ENCODE measurements at regions not wholly inside any gene's neighbourhood (a gene's known extent, or its start where the extent isn't known, plus 50 kb on each side); places are given as distances from the start of the nearest gene placed in this dataset.
A peak's percentile ranks its signal among the peaks of the same experiment; 100 is the strongest.
"Not testable (repeated sequence)": the region's sequence is repeated elsewhere in the genome, so short reads cannot be mapped to it uniquely, and the experiment has no call there.

- not testable (repeated sequence) for H4K91ac ChIP-seq (ENCODE audit: low read depth, low read length); H3K36me3 ChIP-seq (ENCODE audit: control insufficient read depth in 1 of 2, insufficient read depth in 2 of 2, low read length in 2 of 2); H4K8ac ChIP-seq (ENCODE audit: low read depth, low read length); H2BK12ac ChIP-seq (ENCODE audit: low read length); H3K27me3 ChIP-seq (ENCODE audit: insufficient read depth, low read length); H3K9me3 ChIP-seq (ENCODE audit: insufficient read depth, low read depth, low read length); H3K4me3 ChIP-seq (ENCODE audit: low read depth, low read length); H2BK5ac ChIP-seq (ENCODE audit: low read depth, low read length, poor library complexity); H3K79me2 ChIP-seq (ENCODE audit: control insufficient read depth, insufficient read depth, low read length, poor library complexity); H2BK120ac ChIP-seq (ENCODE audit: insufficient read depth, low read length, poor library complexity); DNase-seq; H3K4me2 ChIP-seq (ENCODE audit: low read length); H3K4ac ChIP-seq (ENCODE audit: low read depth, low read length); H3K23ac ChIP-seq (ENCODE audit: low read length); H4K12ac ChIP-seq (ENCODE audit: low read depth, low read length); H3K14ac ChIP-seq (ENCODE audit: low read length); H3K79me1 ChIP-seq (ENCODE audit: low read length); H2AK5ac ChIP-seq (ENCODE audit: low read length); H3K4me1 ChIP-seq (ENCODE audit: control insufficient read depth in 1 of 2, insufficient read depth in 2 of 2, low read length in 2 of 2); H2AFZ ChIP-seq (ENCODE audit: insufficient read depth, low read length, poor library complexity); H3K9ac ChIP-seq (ENCODE audit: low read length); H3K27ac ChIP-seq (ENCODE audit: low read depth, low read length); H3K18ac ChIP-seq (ENCODE audit: low read length)
- WGBS (ENCODE audit: extremely low coverage, insufficient coverage, insufficient read length), result no CpG with 5 or more reads among the region's 7 CpGs
Measured at GRCh38 chr2:40712197-40712894, 260.5 kb upstream of the SLC8A1 start.

- H3K14ac ChIP-seq (ENCODE audit: low read length), result no peak overlapping the region
- no peak overlapping the region for H2BK120ac ChIP-seq (ENCODE audit: insufficient read depth, low read length, poor library complexity)
- peak; percentile 59 to 73 for DNase-seq
- H3K79me1 ChIP-seq (ENCODE audit: low read length), result no peaks in the 10 kb centered on the region
- no peak overlapping the region for H3K23ac ChIP-seq (ENCODE audit: low read length)
- no peak overlapping the region for H3K9ac ChIP-seq (ENCODE audit: low read length)
- no peak overlapping the region for H3K27ac ChIP-seq (ENCODE audit: low read depth, low read length)
- H2BK5ac ChIP-seq (ENCODE audit: low read depth, low read length, poor library complexity), result no peak overlapping the region
- no peak overlapping the region for H3K4me3 ChIP-seq (ENCODE audit: low read depth, low read length)
- H3K4ac ChIP-seq (ENCODE audit: low read depth, low read length), result no peak overlapping the region
- no peak overlapping the region for H4K91ac ChIP-seq (ENCODE audit: low read depth, low read length)
- no peak overlapping the region for H3K4me2 ChIP-seq (ENCODE audit: low read length)
- WGBS (ENCODE audit: extremely low coverage, insufficient coverage, insufficient read length), result no CpG with 5 or more reads among the region's 2 CpGs
- H3K18ac ChIP-seq (ENCODE audit: low read length), result no peak overlapping the region
- no peak overlapping the region for H2AFZ ChIP-seq (ENCODE audit: insufficient read depth, low read length, poor library complexity)
- H3K36me3 ChIP-seq (ENCODE audit: control insufficient read depth in 1 of 2, insufficient read depth in 2 of 2, low read length in 2 of 2), result no peaks in the 10 kb centered on the region
- no peak overlapping the region for H2BK12ac ChIP-seq (ENCODE audit: low read length)
- H4K8ac ChIP-seq (ENCODE audit: low read depth, low read length), result no peak overlapping the region
- no peaks in the 10 kb centered on the region for H3K79me2 ChIP-seq (ENCODE audit: control insufficient read depth, insufficient read depth, low read length, poor library complexity)
- H4K12ac ChIP-seq (ENCODE audit: low read depth, low read length), result no peak overlapping the region
- peaks cover 2% of the 10 kb centered on the region for H3K9me3 ChIP-seq (ENCODE audit: insufficient read depth, low read depth, low read length)
- no peaks in the 10 kb centered on the region for H3K4me1 ChIP-seq (ENCODE audit: control insufficient read depth in 1 of 2, insufficient read depth in 2 of 2, low read length in 2 of 2)
- no peak overlapping the region for H2AK5ac ChIP-seq (ENCODE audit: low read length)
- H3K27me3 ChIP-seq (ENCODE audit: insufficient read depth, low read length), result no peaks in the 10 kb centered on the region
Measured at GRCh38 chr2:40716879-40717278, 265.0 kb upstream of the SLC8A1 start.

GRCh38 chr2:40719414-40719813 lies 267.5 kb upstream of the SLC8A1 start:
- H3K4me3 ChIP-seq (ENCODE audit: low read depth, low read length), result no peak overlapping the region
- H4K8ac ChIP-seq (ENCODE audit: low read depth, low read length), result no peak overlapping the region
- no peak overlapping the region for H2AK5ac ChIP-seq (ENCODE audit: low read length)
- no peak overlapping the region for H3K23ac ChIP-seq (ENCODE audit: low read length)
- no peak overlapping the region for H3K4ac ChIP-seq (ENCODE audit: low read depth, low read length)
- no peaks in the 10 kb centered on the region for H3K36me3 ChIP-seq (ENCODE audit: control insufficient read depth in 1 of 2, insufficient read depth in 2 of 2, low read length in 2 of 2)
- H3K18ac ChIP-seq (ENCODE audit: low read length), result no peak overlapping the region
- no peak overlapping the region for H2BK5ac ChIP-seq (ENCODE audit: low read depth, low read length, poor library complexity)
- no CpG with 5 or more reads among the region's 2 CpGs for WGBS (ENCODE audit: extremely low coverage, insufficient coverage, insufficient read length)
- H2BK12ac ChIP-seq (ENCODE audit: low read length), result no peak overlapping the region
- no peaks in the 10 kb centered on the region for H3K9me3 ChIP-seq (ENCODE audit: insufficient read depth, low read depth, low read length)
- H4K91ac ChIP-seq (ENCODE audit: low read depth, low read length), result no peak overlapping the region
- H3K14ac ChIP-seq (ENCODE audit: low read length), result no peak overlapping the region
- no peaks in the 10 kb centered on the region for H3K79me1 ChIP-seq (ENCODE audit: low read length)
- no peak overlapping the region for H4K12ac ChIP-seq (ENCODE audit: low read depth, low read length)
- no peaks in the 10 kb centered on the region for H3K27me3 ChIP-seq (ENCODE audit: insufficient read depth, low read length)
- no peak overlapping the region for H2AFZ ChIP-seq (ENCODE audit: insufficient read depth, low read length, poor library complexity)
- H3K27ac ChIP-seq (ENCODE audit: low read depth, low read length), result no peak overlapping the region
- no peak overlapping the region for H3K4me2 ChIP-seq (ENCODE audit: low read length)
- no peaks in the 10 kb centered on the region for H3K4me1 ChIP-seq (ENCODE audit: control insufficient read depth in 1 of 2, insufficient read depth in 2 of 2, low read length in 2 of 2)
- no peak for DNase-seq
- H3K9ac ChIP-seq (ENCODE audit: low read length), result no peak overlapping the region
- H2BK120ac ChIP-seq (ENCODE audit: insufficient read depth, low read length, poor library complexity), result no peak overlapping the region
- no peaks in the 10 kb centered on the region for H3K79me2 ChIP-seq (ENCODE audit: control insufficient read depth, insufficient read depth, low read length, poor library complexity)

- peak in 1 of 2 donors; percentile 40 for DNase-seq
- no peak overlapping the region for H3K14ac ChIP-seq (ENCODE audit: low read length)
- H3K27ac ChIP-seq (ENCODE audit: low read depth, low read length), result no peak overlapping the region
- H2BK12ac ChIP-seq (ENCODE audit: low read length), result no peak overlapping the region
- no peaks in the 10 kb centered on the region for H3K4me1 ChIP-seq (ENCODE audit: control insufficient read depth in 1 of 2, insufficient read depth in 2 of 2, low read length in 2 of 2)
- no peak overlapping the region for H4K91ac ChIP-seq (ENCODE audit: low read depth, low read length)
- H2BK120ac ChIP-seq (ENCODE audit: insufficient read depth, low read length, poor library complexity), result no peak overlapping the region
- no peak overlapping the region for H2AK5ac ChIP-seq (ENCODE audit: low read length)
- no peak overlapping the region for H2AFZ ChIP-seq (ENCODE audit: insufficient read depth, low read length, poor library complexity)
- no CpG with 5 or more reads among the region's 1 CpG for WGBS (ENCODE audit: extremely low coverage, insufficient coverage, insufficient read length)
- no peaks in the 10 kb centered on the region for H3K9me3 ChIP-seq (ENCODE audit: insufficient read depth, low read depth, low read length)
- no peak overlapping the region for H3K4me2 ChIP-seq (ENCODE audit: low read length)
- no peaks in the 10 kb centered on the region for H3K36me3 ChIP-seq (ENCODE audit: control insufficient read depth in 1 of 2, insufficient read depth in 2 of 2, low read length in 2 of 2)
- no peaks in the 10 kb centered on the region for H3K79me1 ChIP-seq (ENCODE audit: low read length)
- no peak overlapping the region for H4K8ac ChIP-seq (ENCODE audit: low read depth, low read length)
- H3K27me3 ChIP-seq (ENCODE audit: insufficient read depth, low read length), result no peaks in the 10 kb centered on the region
- H3K9ac ChIP-seq (ENCODE audit: low read length), result no peak overlapping the region
- no peaks in the 10 kb centered on the region for H3K79me2 ChIP-seq (ENCODE audit: control insufficient read depth, insufficient read depth, low read length, poor library complexity)
- H3K4ac ChIP-seq (ENCODE audit: low read depth, low read length), result no peak overlapping the region
- H3K18ac ChIP-seq (ENCODE audit: low read length), result no peak overlapping the region
- H3K4me3 ChIP-seq (ENCODE audit: low read depth, low read length), result no peak overlapping the region
- no peak overlapping the region for H2BK5ac ChIP-seq (ENCODE audit: low read depth, low read length, poor library complexity)
- H4K12ac ChIP-seq (ENCODE audit: low read depth, low read length), result no peak overlapping the region
- H3K23ac ChIP-seq (ENCODE audit: low read length), result no peak overlapping the region
Measured at GRCh38 chr2:40721595-40721994, 269.7 kb upstream of the SLC8A1 start.

All from trophoblast cell (in vitro differentiated cells and primary cell).